Endothelial cell of umbilical vein (primary cell): ENCODE measurements at regions not wholly inside any gene's neighbourhood (a gene's known extent, or its start where the extent isn't known, plus 50 kb on each side); places are given as distances from the start of the nearest gene placed in this dataset.

ENCODE experiments used
- BruUV-seq: library from RNA; stranded (reverse); fragments of 400-500 nt; replicated peaks from 2 replicates; lab custom pipeline; 2021; lab: Mats Ljungman, UMichigan
- CTCF ChIA-PET: fragments of 300-600, 350-600 bp; sonication (Branson Sonifier 250); formaldehyde crosslinking; loops from one replicate; lab custom pipeline; 2021; ENCODE audit warnings: antibody characterized with exemption, inconsistent platforms; lab: Charles Lee
- POLR2A ChIA-PET: fragments of 300-600, 350-600 bp; sonication (Branson Sonifier 250); formaldehyde crosslinking; loops from one replicate; lab custom pipeline; 2021; ENCODE audit warnings: antibody characterized with exemption, inconsistent platforms; lab: Charles Lee
- DNase-seq: peaks from one replicate; pipeline ENCODE4 v3.0.0-alpha.2; 2011; ENCODE audit warnings: low read depth, low spot score
- FAIRE-seq: peaks from 2 replicates; lab custom pipeline; 2011; peaks lifted over from hg19 to GRCh38; lab: Jason Lieb, UNC
- H2AFZ ChIP-seq: 2 replicates; pipeline ENCODE4 v1.6.0; 2012; ENCODE audit warnings: low read depth, low read length, control low read depth, inconsistent platforms
- H3K27ac ChIP-seq: 2 replicates; pipeline ENCODE4 v1.5.1; 2011; ENCODE audit warnings: low read depth, mild to moderate bottlenecking, control low read depth, low read length, moderate library complexity; ENCODE audit not compliant: insufficient read depth
- H3K27me3 ChIP-seq, 2 experiments: 2 replicates each; pipeline versions ENCODE4 v1.6.0 to v1.6.1; 2011; ENCODE audit warnings: low read length in 2 of 2, mixed read lengths in 1 of 2; ENCODE audit not compliant: control insufficient read depth in 2 of 2, insufficient read depth in 2 of 2
- H3K36me3 ChIP-seq, 2 experiments: 2 replicates in 1 of 2; 3 replicates in 1 of 2; pipeline ENCODE4 v1.5.1; 2011; ENCODE audit warnings: low read length in 2 of 2, mild to moderate bottlenecking in 1 of 2, moderate library complexity in 1 of 2; ENCODE audit not compliant: control insufficient read depth in 2 of 2, insufficient read depth in 2 of 2; ENCODE audit errors: extremely low read depth in 1 of 2
- H3K4me1 ChIP-seq: 3 replicates; pipeline ENCODE4 v1.5.1; 2011; ENCODE audit warnings: mild to moderate bottlenecking, low read length; ENCODE audit not compliant: control insufficient read depth, insufficient read depth; ENCODE audit errors: extremely low read depth
- H3K4me2 ChIP-seq: 2 replicates; pipeline ENCODE4 v1.6.1; 2011; ENCODE audit warnings: low read length, control low read depth, mixed read lengths; ENCODE audit not compliant: insufficient read depth
- H3K4me3 ChIP-seq, 3 experiments: fragments of 200-600 bp in 1 of 3; sonication (generic), shearing (Covaris generic) in 1 of 3; replicated peaks in 1 of 3; 2 replicates each; pipeline ENCODE4 v1.5.1; 2011 to 2016; ENCODE audit warnings: control low read depth in 3 of 3, low read length in 3 of 3, mild to moderate bottlenecking in 2 of 3, inconsistent platforms in 1 of 3, low read depth in 1 of 3, moderate library complexity in 1 of 3; ENCODE audit not compliant: insufficient read depth in 1 of 3
- H3K79me2 ChIP-seq: 2 replicates; pipeline ENCODE4 v1.6.0; 2012; ENCODE audit warnings: low read length, inconsistent platforms; ENCODE audit not compliant: control insufficient read depth, insufficient read depth
- H3K9ac ChIP-seq: replicated peaks from 2 replicates; pipeline ENCODE3; 2011; ENCODE audit warnings: low read length, control low read depth; ENCODE audit not compliant: insufficient read depth; ENCODE audit errors: extremely low read depth
- H3K9me1 ChIP-seq: replicated peaks from 3 replicates; pipeline ENCODE4 v1.6.0; 2011; ENCODE audit warnings: mild to moderate bottlenecking, low read length; ENCODE audit not compliant: control insufficient read depth, insufficient read depth; ENCODE audit errors: extremely low read depth
- H3K9me3 ChIP-seq: replicated peaks from 2 replicates; pipeline ENCODE4 v1.5.1; 2012; ENCODE audit warnings: low read length, inconsistent platforms; ENCODE audit not compliant: control insufficient read depth, insufficient read depth
- H4K20me1 ChIP-seq: replicated peaks from 2 replicates; pipeline ENCODE3; 2011; ENCODE audit warnings: mild to moderate bottlenecking, low read length; ENCODE audit not compliant: control insufficient read depth, insufficient read depth; ENCODE audit errors: extremely low read depth
- EZH2 ChIP-seq: IDR thresholded peaks from 2 replicates; pipeline ENCODE4 v1.6.1; 2012; ENCODE audit warnings: borderline replicate concordance, low read depth, mild to moderate bottlenecking, moderate library complexity, low read length, inconsistent platforms; ENCODE audit not compliant: severe bottlenecking
- FOS ChIP-seq: IDR thresholded peaks from 2 replicates; pipeline ENCODE4 v1.6.1; 2011; ENCODE audit warnings: mild to moderate bottlenecking, low read length, moderate library complexity, borderline replicate concordance; ENCODE audit not compliant: insufficient read depth
- GATA2 ChIP-seq: IDR thresholded peaks from 2 replicates; pipeline ENCODE4 v1.7.0; 2011; ENCODE audit warnings: low read depth, mild to moderate bottlenecking, moderate library complexity, mixed read lengths, low read length; ENCODE audit not compliant: insufficient read length, insufficient read depth
- JUN ChIP-seq: IDR thresholded peaks from 2 replicates; pipeline ENCODE4 v1.6.1; 2011; ENCODE audit warnings: borderline replicate concordance, low read depth; ENCODE audit not compliant: insufficient read length, insufficient read depth
- MYC ChIP-seq: IDR thresholded peaks from one replicate; pipeline ENCODE4 v1.6.1; 2011; ENCODE audit warnings: mild to moderate bottlenecking, low read depth, low read length
- POLR2A ChIP-seq: IDR thresholded peaks from 2 replicates; pipeline ENCODE4 v1.6.1; 2012; ENCODE audit warnings: low read depth, mild to moderate bottlenecking, control low read depth, low read length
- POLR2AphosphoS5 ChIP-seq: IDR thresholded peaks from 2 replicates; pipeline ENCODE4 v1.6.1; 2012; ENCODE audit warnings: low read depth, mild to moderate bottlenecking, control low read depth, low read length, moderate library complexity; ENCODE audit not compliant: insufficient read depth
- dilution Hi-C: fragments of 300-500 bp; cut with MboI; formaldehyde crosslinking; loops from one replicate; pipeline ENCODE4 v1.15.0; 2019; ENCODE audit warnings: low sequenced_read_pairs; ENCODE audit not compliant: extremely low pct_ligation_motif_present
- intact Hi-C: fragments of 100-400 bp; cut with micrococcal nuclease; formaldehyde crosslinking; loops from one replicate; pipeline ENCODE4 v1.10.0; 2022
- TF ChIP-seq, protein P1 (sequence below): IDR thresholded peaks from 2 replicates; pipeline ENCODE4 v1.6.1; 2011; ENCODE audit not compliant: insufficient read depth, insufficient read length
- TF ChIP-seq, protein P2 (sequence below), 2 donors: IDR thresholded peaks; 1 replicate in 1 of 2; 2 replicates in 1 of 2; pipeline ENCODE4 v1.5.1; 2011; ENCODE audit warnings: low read length in 2 of 2, mild to moderate bottlenecking in 2 of 2, moderate library complexity in 2 of 2, control low read depth in 1 of 2, inconsistent platforms in 1 of 2, low read depth in 1 of 2; ENCODE audit not compliant: insufficient read depth in 1 of 2; ENCODE audit errors: extremely low read depth in 1 of 2

DNA sequence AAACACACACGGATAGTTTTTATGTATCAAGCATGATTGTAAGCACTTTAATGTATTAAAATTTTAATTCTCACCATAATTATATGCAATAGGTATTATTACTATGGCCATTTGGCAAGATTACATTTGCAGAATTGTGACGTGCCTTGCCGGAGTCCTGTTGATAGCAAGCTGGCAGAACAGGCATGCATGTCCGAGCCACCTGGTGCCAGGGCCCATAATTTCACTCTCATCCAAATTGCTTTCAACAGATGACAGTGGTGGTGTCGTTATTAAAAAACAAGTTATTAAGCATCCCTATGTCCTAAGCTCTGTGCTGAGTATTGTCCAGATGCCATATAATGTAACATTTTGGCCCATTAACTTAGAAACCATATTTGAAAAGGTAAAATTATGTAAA is 374.3 kb downstream of the FOXO1 start:
- POLR2A ChIA-PET: no interaction called here
- Histone ChIP-seq H3K79me2 (no peaks in the 10 kb centered on the region), H4K20me1 (no peaks in the 10 kb centered on the region), H2AFZ (no peak overlapping the region), H3K9ac (no peak overlapping the region), H3K4me1 (no peaks in the 10 kb centered on the region), H3K36me3 (no peaks in the 10 kb centered on the region), H3K9me1 (no peaks in the 10 kb centered on the region), H3K4me2 (no peak overlapping the region), H3K4me3 (no peak overlapping the region), H3K9me3 (peaks cover 2% of the 10 kb centered on the region), H3K27me3 (no peaks in the 10 kb centered on the region), H3K27ac (no peak overlapping the region)
- DNase-seq: no peak
- no TSS peak for BruUV-seq
- CTCF ChIA-PET: no interaction called here
- FAIRE-seq: no peak
- TF ChIP-seq JUN: no peak
- TF ChIP-seq MYC: no peak
- TF ChIP-seq GATA2: no peak
- TF ChIP-seq FOS: no peak
- TF ChIP-seq, protein P1, sequence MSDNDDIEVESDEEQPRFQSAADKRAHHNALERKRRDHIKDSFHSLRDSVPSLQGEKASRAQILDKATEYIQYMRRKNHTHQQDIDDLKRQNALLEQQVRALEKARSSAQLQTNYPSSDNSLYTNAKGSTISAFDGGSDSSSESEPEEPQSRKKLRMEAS: no peak
- TF ChIP-seq POLR2A: no peak
- TF ChIP-seq POLR2AphosphoS5: no peak
- no peak for TF ChIP-seq EZH2
- intact Hi-C loops: no loop called here
- dilution Hi-C loops: no loop called here

DNA sequence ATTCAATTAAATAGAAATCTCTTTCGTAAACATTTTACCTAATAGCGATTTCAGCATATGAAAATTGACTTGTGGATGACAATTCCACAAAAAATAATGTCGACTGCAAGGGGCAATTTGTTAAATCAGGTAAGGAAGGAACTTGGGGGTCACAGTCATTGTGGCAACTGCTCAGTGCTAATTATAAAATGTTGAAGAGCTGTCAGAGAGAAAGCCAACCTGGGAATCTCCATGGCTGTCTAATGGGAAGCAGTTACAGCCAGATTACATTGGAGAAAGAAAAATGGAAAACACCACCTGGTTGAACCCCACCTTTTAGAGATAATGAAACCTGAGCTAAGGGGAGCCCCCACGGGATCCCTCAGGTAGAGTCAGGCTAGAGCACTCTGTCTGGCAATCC is 373.9 kb downstream of the FOXO1 start:
- no peak overlapping the region for H3K27ac ChIP-seq
- intact Hi-C loops: no loop called here
- FAIRE-seq (no peak), DNase-seq (no peak)
- H3K27me3 ChIP-seq: no peaks in the 10 kb centered on the region
- H3K9me3 ChIP-seq: peaks cover 2% of the 10 kb centered on the region
- no peaks in the 10 kb centered on the region for H3K4me1 ChIP-seq
- H3K9ac ChIP-seq: no peak overlapping the region
- ChIA-PET POLR2A (no interaction called here), CTCF (no interaction called here)
- H3K36me3 ChIP-seq: no peaks in the 10 kb centered on the region
- no peak overlapping the region for H2AFZ ChIP-seq
- no peak overlapping the region for H3K4me3 ChIP-seq
- no TSS peak for BruUV-seq
- no peaks in the 10 kb centered on the region for H3K9me1 ChIP-seq
- dilution Hi-C loops: no loop called here
- H3K79me2 ChIP-seq: no peaks in the 10 kb centered on the region
- H4K20me1 ChIP-seq: no peaks in the 10 kb centered on the region
- no peak overlapping the region for H3K4me2 ChIP-seq
- TF ChIP-seq EZH2 (no peak), FOS (no peak), POLR2A (no peak), GATA2 (no peak), JUN (no peak), MYC (no peak), POLR2AphosphoS5 (no peak)
- TF ChIP-seq, protein P1: no peak
- TF ChIP-seq, protein P2, sequence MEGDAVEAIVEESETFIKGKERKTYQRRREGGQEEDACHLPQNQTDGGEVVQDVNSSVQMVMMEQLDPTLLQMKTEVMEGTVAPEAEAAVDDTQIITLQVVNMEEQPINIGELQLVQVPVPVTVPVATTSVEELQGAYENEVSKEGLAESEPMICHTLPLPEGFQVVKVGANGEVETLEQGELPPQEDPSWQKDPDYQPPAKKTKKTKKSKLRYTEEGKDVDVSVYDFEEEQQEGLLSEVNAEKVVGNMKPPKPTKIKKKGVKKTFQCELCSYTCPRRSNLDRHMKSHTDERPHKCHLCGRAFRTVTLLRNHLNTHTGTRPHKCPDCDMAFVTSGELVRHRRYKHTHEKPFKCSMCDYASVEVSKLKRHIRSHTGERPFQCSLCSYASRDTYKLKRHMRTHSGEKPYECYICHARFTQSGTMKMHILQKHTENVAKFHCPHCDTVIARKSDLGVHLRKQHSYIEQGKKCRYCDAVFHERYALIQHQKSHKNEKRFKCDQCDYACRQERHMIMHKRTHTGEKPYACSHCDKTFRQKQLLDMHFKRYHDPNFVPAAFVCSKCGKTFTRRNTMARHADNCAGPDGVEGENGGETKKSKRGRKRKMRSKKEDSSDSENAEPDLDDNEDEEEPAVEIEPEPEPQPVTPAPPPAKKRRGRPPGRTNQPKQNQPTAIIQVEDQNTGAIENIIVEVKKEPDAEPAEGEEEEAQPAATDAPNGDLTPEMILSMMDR (IDR thresholded peaks at IDR 0.05; ENCODE audit: extremely low read depth in 1 of 2, insufficient read depth in 1 of 2, low read depth in 1 of 2, low read length in 2 of 2): no peak
